ENCODE measurements at regions not wholly inside any gene's neighbourhood (a gene's known extent, or its start where the extent isn't known, plus 50 kb on each side); places are given as distances from the start of the nearest gene placed in this dataset.

DNA sequence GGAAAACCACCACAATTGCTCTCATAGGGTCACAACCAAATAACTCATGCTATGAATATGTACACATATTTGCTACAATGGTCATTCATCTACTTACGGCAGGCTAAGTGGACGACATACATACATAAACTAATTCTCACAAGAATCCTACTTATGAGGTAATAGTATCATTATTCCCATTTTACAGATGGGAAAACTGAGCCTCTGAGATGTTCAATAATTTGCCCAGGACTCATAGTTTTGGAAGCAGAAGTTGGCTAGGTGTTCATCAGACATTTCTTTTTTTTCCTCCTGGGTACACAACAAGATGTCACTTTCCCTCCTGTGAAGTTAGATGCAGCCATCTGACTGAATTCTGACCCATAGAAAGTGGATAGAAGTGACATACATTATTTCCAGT lies 89.0 kb upstream of the PKDCC start:
- TF ChIP-seq, protein P1, sequence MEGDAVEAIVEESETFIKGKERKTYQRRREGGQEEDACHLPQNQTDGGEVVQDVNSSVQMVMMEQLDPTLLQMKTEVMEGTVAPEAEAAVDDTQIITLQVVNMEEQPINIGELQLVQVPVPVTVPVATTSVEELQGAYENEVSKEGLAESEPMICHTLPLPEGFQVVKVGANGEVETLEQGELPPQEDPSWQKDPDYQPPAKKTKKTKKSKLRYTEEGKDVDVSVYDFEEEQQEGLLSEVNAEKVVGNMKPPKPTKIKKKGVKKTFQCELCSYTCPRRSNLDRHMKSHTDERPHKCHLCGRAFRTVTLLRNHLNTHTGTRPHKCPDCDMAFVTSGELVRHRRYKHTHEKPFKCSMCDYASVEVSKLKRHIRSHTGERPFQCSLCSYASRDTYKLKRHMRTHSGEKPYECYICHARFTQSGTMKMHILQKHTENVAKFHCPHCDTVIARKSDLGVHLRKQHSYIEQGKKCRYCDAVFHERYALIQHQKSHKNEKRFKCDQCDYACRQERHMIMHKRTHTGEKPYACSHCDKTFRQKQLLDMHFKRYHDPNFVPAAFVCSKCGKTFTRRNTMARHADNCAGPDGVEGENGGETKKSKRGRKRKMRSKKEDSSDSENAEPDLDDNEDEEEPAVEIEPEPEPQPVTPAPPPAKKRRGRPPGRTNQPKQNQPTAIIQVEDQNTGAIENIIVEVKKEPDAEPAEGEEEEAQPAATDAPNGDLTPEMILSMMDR (conservative IDR thresholded peaks at IDR 0.05; ENCODE audit: low read length) = no peak
- TF ChIP-seq EZH2phosphoT487 (IDR thresholded peaks at IDR 0.05; ENCODE audit: borderline replicate concordance, low read depth, low read length) = no peak
